A673 (cell line): ENCODE measurements at regions not wholly inside any gene's neighbourhood (a gene's known extent, or its start where the extent isn't known, plus 50 kb on each side); places are given as distances from the start of the nearest gene placed in this dataset.

ENCODE experiments used
- CTCF ChIP-seq: fragments of 300-800, 200-600 bp; sonication (generic); conservative IDR thresholded peaks from 2 replicates; pipeline ENCODE4 v1.5.1; 2017; ENCODE audit warnings: low read depth, mild to moderate bottlenecking, antibody characterized with exemption, low read length, moderate library complexity, mixed read lengths
- EZH2 ChIP-seq: fragments of 200-600 bp; sonication (generic); IDR thresholded peaks from 2 replicates; pipeline ENCODE4 v1.6.1; 2017; ENCODE audit warnings: borderline replicate concordance, low read depth, mild to moderate bottlenecking, mixed read lengths, antibody characterized with exemption, low read length; ENCODE audit not compliant: poor library complexity, severe bottlenecking

- TF ChIP-seq CTCF (no peak), EZH2 (no peak)
Observed at GRCh38 chr4:10180927-10181744, 64.5 kb upstream of the WDR1 start.
